ENCODE measurements at regions not wholly inside any gene's neighbourhood (a gene's known extent, or its start where the extent isn't known, plus 50 kb on each side); places are given as distances from the start of the nearest gene placed in this dataset.
"Not testable (repeated sequence)": the region's sequence is repeated elsewhere in the genome, so short reads cannot be mapped to it uniquely, and the experiment has no call there.

DNA sequence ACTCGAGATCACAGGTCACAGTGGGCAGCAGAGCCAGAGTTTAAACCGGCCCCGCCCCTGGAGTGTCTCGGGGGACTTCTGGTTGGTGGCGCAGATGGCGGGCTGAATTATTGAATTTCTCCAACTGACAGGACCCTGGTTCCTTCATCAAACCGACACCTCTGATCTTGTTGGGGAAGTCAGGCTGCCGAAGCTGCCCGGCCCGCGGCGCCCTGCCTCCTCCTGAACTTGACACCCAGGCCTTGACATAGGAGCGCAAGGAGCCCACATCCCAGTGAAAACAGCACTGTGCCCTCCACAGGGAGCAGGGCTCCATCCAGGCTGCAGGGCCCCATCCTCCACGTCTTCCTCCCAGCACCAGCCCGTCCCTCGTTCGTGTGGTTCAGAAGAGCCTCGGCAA, 105.2 kb downstream of the OLFM1 start:
- Histone ChIP-seq H4K20me1 (ENCODE audit: control insufficient read depth, extremely low read depth, insufficient read depth, low read length) (no peaks in the 10 kb centered on the region), H3K27me3 (ENCODE audit: control insufficient read depth, insufficient read depth, low read length) (no peaks in the 10 kb centered on the region), H3K79me2 (ENCODE audit: control insufficient read depth, insufficient read depth, low read length) (no peaks in the 10 kb centered on the region), H3K9me3 (ENCODE audit: control insufficient read depth, insufficient read depth, low read depth, low read length) (no peaks in the 10 kb centered on the region), H3K4me1 (ENCODE audit: control insufficient read depth, extremely low read depth, insufficient read depth, low read length) (no peaks in the 10 kb centered on the region), H3K4me2 (ENCODE audit: extremely low read depth, insufficient read depth, low read length) (no peak overlapping the region), H3K9ac (ENCODE audit: insufficient read depth, low read length) (no peak overlapping the region), H3K4me3 (replicated peaks in 1 of 4; ENCODE audit: control extremely low read depth in 1 of 4, insufficient read depth in 1 of 4, low read depth in 3 of 4, low read length in 4 of 4) (no peak overlapping the region), H3K27ac (ENCODE audit: insufficient read depth, low read length) (no peak overlapping the region), H2AFZ (ENCODE audit: low read length) (no peak overlapping the region), H3K36me3 (ENCODE audit: control insufficient read depth, insufficient read depth, low read length) (no peaks in the 10 kb centered on the region)
- DNase-seq (ENCODE audit: low read depth in 2 of 2) = no peak
- TF ChIP-seq EZH2 (IDR thresholded peaks at IDR 0.05; ENCODE audit: low read length, missing control alignments) (no peak), CTCF (conservative IDR thresholded peaks at IDR 0.05 in 1 of 2, IDR thresholded peaks at IDR 0.05 in 1 of 2; ENCODE audit: low read depth in 1 of 2, low read length in 2 of 2) (no peak)

DNA sequence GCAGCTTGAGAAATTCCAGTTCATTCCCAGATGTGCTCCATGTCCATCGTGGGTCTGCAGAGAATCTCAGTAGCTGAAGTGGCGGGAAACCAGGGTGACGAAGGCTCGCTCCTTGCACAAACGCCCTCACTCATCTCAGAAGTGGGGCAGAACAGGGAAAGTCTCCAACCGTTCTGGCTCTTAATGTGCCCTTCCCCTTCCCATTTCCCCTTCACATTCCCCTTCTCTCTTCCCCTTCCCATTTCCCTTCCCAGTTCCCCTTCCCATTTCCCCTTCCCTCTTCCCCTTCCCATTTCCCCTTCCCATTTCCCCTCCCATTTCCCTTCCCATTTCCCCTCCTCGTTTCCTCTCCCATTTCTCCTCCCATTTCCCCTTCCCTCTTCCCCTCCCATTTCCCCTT, 108.5 kb downstream of the OLFM1 start:
- H3K79me2 ChIP-seq (ENCODE audit: control insufficient read depth, insufficient read depth, low read length); H4K20me1 ChIP-seq (ENCODE audit: control insufficient read depth, extremely low read depth, insufficient read depth, low read length); H3K27me3 ChIP-seq (ENCODE audit: control insufficient read depth, insufficient read depth, low read length); H3K4me1 ChIP-seq (ENCODE audit: control insufficient read depth, extremely low read depth, insufficient read depth, low read length); H3K27ac ChIP-seq (ENCODE audit: insufficient read depth, low read length); H3K4me2 ChIP-seq (ENCODE audit: extremely low read depth, insufficient read depth, low read length); H3K9me3 ChIP-seq (ENCODE audit: control insufficient read depth, insufficient read depth, low read depth, low read length); H3K9ac ChIP-seq (ENCODE audit: insufficient read depth, low read length); H3K36me3 ChIP-seq (ENCODE audit: control insufficient read depth, insufficient read depth, low read length); H2AFZ ChIP-seq (ENCODE audit: low read length); H3K4me3 ChIP-seq (replicated peaks in 1 of 4; ENCODE audit: control extremely low read depth in 1 of 4, insufficient read depth in 1 of 4, low read depth in 3 of 4, low read length in 4 of 4); DNase-seq (ENCODE audit: low read depth in 2 of 2): not testable (repeated sequence)

- Histone ChIP-seq H3K36me3 (ENCODE audit: control insufficient read depth, insufficient read depth, low read length) (no peaks in the 10 kb centered on the region), H3K4me1 (ENCODE audit: control insufficient read depth, extremely low read depth, insufficient read depth, low read length) (no peaks in the 10 kb centered on the region), H3K27me3 (ENCODE audit: control insufficient read depth, insufficient read depth, low read length) (no peaks in the 10 kb centered on the region), H3K9me3 (ENCODE audit: control insufficient read depth, insufficient read depth, low read depth, low read length) (no peaks in the 10 kb centered on the region), H3K4me2 (ENCODE audit: extremely low read depth, insufficient read depth, low read length) (no peak overlapping the region), H3K27ac (ENCODE audit: insufficient read depth, low read length) (no peak overlapping the region), H3K4me3 (replicated peaks in 1 of 4; ENCODE audit: control extremely low read depth in 1 of 4, insufficient read depth in 1 of 4, low read depth in 3 of 4, low read length in 4 of 4) (no peak overlapping the region), H2AFZ (ENCODE audit: low read length) (no peak overlapping the region), H3K9ac (ENCODE audit: insufficient read depth, low read length) (no peak overlapping the region), H4K20me1 (ENCODE audit: control insufficient read depth, extremely low read depth, insufficient read depth, low read length) (no peaks in the 10 kb centered on the region), H3K79me2 (ENCODE audit: control insufficient read depth, insufficient read depth, low read length) (no peaks in the 10 kb centered on the region)
- no peak for DNase-seq (ENCODE audit: low read depth in 2 of 2)
- no peak for TF ChIP-seq EZH2 (IDR thresholded peaks at IDR 0.05; ENCODE audit: low read length, missing control alignments)
- TF ChIP-seq CTCF (conservative IDR thresholded peaks at IDR 0.05 in 1 of 2, IDR thresholded peaks at IDR 0.05 in 1 of 2; ENCODE audit: low read depth in 1 of 2, low read length in 2 of 2) = no peak
These were observed 109.0 kb downstream of the OLFM1 start for GRCh38 chr9:135196474-135196873.

DNA sequence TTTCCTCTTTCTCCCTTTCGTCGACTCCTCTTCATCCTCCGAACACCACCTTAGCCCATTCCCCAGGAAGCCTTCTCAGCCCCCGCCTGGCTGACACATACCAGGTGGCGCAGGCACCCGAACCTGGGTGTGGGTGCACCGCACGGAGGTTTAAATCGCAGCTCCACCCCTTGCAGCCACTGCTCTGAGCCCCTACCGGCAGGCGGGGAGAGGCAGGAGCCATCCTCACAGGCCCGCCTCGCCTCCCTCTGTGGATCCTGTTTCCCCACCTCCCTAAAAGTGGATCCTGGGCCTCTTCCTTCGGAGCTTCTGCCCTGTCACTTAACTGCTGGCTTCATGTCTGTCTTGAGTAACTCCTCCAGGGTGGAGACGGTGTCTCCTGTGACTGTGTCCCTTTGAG, 110.7 kb downstream of the OLFM1 start:
- Histone ChIP-seq H3K4me3 (replicated peaks in 1 of 4; ENCODE audit: control extremely low read depth in 1 of 4, insufficient read depth in 1 of 4, low read depth in 3 of 4, low read length in 4 of 4) (no peak overlapping the region), H4K20me1 (ENCODE audit: control insufficient read depth, extremely low read depth, insufficient read depth, low read length) (no peaks in the 10 kb centered on the region), H3K79me2 (ENCODE audit: control insufficient read depth, insufficient read depth, low read length) (no peaks in the 10 kb centered on the region), H3K4me1 (ENCODE audit: control insufficient read depth, extremely low read depth, insufficient read depth, low read length) (no peaks in the 10 kb centered on the region), H3K36me3 (ENCODE audit: control insufficient read depth, insufficient read depth, low read length) (no peaks in the 10 kb centered on the region), H2AFZ (ENCODE audit: low read length) (no peak overlapping the region), H3K27ac (ENCODE audit: insufficient read depth, low read length) (no peak overlapping the region), H3K4me2 (ENCODE audit: extremely low read depth, insufficient read depth, low read length) (no peak overlapping the region), H3K9ac (ENCODE audit: insufficient read depth, low read length) (no peak overlapping the region), H3K27me3 (ENCODE audit: control insufficient read depth, insufficient read depth, low read length) (no peaks in the 10 kb centered on the region), H3K9me3 (ENCODE audit: control insufficient read depth, insufficient read depth, low read depth, low read length) (no peaks in the 10 kb centered on the region)
- DNase-seq (ENCODE audit: low read depth in 2 of 2) = no peak
- TF ChIP-seq EZH2 (IDR thresholded peaks at IDR 0.05; ENCODE audit: low read length, missing control alignments) (no peak), CTCF (conservative IDR thresholded peaks at IDR 0.05 in 1 of 2, IDR thresholded peaks at IDR 0.05 in 1 of 2; ENCODE audit: low read depth in 1 of 2, low read length in 2 of 2) (no peak)
